Stimulated activated CD8-positive, alpha-beta memory T cell treated with anti-CD3 and anti-CD28 coated beads, Interleukin-12 subunit alpha, Interleukin-12 subunit beta, amount 100 ng/mL, for 1 hour (primary cell): ENCODE measurements at regions not wholly inside any gene's neighbourhood (a gene's known extent, or its start where the extent isn't known, plus 50 kb on each side); places are given as distances from the start of the nearest gene placed in this dataset.
"Not testable (repeated sequence)": the region's sequence is repeated elsewhere in the genome, so short reads cannot be mapped to it uniquely, and the experiment has no call there.

Experiments
- DNase-seq: peaks from one replicate; pipeline ENCODE4 v3.0.0-alpha.2; 2020; ENCODE audit warnings: low read depth

DNA sequence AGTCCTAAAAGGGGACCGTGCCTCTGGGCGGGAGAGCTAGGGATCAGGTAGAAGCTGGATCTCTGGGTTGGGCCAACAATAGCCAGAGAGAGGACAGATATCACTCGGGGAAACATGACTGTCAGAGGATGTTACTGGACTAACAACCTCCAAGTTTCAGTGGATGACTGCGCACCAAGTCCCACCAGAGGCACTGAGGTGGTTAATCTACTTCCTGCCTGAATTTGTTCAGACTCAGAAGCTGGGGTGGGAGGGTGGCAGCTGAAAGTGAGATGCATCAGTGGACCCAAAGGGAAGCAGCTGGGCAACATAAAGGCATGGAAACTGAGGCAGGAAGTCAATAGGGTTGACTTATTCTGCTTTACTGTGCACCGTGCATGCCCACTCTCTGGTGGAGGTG, 130.1 kb upstream of the SLC44A1 start:
- DNase-seq, result no peak

DNA sequence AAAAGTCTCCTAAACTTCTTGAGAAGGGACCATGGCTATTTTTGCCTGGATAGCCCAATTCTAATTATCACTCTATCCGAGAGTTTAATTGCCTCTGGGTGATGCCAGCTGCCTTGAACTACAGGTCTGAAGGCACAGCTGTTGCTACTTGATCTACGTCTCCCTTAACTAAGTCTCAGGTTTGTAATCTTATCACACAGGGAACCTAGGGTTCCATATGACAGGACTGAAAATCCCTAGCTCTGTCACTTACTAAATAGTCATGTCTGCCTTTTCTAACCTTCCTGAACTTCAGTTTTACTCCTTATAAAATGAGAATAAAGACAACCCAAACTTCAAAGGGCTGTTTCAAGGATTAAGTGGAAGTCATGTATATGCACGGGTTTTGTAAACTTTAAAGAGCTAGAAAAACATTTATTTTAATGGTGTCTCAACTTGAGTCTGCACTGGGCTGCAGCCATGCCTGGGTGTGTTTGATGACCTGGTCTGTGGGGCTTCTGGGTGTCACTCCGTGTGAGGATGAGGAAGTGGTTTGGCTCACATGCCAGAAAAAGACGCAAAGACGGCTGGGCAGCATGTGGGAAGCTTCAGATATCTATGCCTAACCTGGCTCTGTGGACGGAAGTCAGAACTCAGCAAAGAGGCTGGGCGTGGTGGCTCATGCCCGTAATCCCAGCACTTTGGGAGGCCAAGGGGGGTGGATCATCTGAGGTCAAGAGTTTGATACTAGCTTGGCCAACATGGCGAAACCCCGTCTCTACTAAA, 129.3 kb upstream of the SLC44A1 start:
- no peak for DNase-seq

GRCh38 chr9:105116052-105116868, 128.2 kb upstream of the SLC44A1 start:
- DNase-seq, result no peak

GRCh38 chr9:105117234-105117633, 127.2 kb upstream of the SLC44A1 start:
- no peak for DNase-seq

GRCh38 chr9:105118636-105119035, 125.8 kb upstream of the SLC44A1 start:
- DNase-seq, result no peak

GRCh38 chr9:105119156-105119555, 125.3 kb upstream of the SLC44A1 start:
- DNase-seq, result no peak

DNA sequence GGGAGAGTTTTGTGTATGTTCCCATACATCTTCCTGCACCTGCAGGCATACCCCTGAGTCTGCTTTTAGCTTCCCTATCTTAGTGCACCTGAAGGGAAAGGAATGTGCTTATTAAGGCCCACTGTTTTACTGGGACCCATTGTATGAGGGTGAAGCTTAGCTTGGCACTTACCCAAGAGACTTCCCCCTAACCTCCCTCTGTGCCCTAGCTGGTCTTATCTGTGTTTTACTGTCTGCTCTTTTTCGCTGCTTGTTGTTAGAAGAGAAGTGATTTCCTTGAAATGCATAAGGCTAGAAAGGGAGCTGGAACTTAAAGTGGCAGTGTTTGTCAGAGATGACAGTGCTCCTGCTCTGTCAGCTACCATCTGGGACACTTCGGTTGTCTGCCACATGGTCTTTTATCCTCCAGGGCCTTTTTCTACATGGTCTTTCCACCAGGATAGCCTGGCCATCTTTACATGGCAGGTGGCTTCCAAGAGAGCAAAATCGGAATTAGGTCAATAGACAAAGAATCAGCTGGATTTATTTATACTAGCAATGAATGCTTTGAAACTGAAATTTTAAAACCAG, 122.5 kb upstream of the SLC44A1 start:
- no peak for DNase-seq

DNA sequence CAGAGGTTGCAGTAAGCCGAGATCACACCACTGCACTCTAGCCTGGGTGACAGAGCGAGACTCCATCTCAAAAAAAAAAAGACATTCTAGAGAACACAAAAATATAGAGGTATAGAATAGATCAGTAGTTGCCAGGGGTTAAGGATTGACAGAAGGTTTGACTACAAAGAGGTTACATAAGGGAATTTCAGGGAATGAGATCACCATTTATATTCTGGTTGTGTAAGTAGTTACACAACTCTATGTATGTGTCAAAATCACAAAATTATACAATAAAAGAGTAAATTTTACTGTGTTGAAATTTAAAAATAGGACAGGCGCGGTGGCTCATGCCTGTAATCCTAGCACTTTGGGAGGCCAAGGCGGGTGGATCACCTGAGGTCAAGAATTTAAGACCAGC, 119.9 kb upstream of the SLC44A1 start:
- not testable (repeated sequence) for DNase-seq

- DNase-seq, result no peak
Measured at GRCh38 chr9:105126226-105126625, 118.2 kb upstream of the SLC44A1 start.

GRCh38 chr9:105127863-105128220, 116.6 kb upstream of the SLC44A1 start:
- DNase-seq, result peak; percentile 31

DNA sequence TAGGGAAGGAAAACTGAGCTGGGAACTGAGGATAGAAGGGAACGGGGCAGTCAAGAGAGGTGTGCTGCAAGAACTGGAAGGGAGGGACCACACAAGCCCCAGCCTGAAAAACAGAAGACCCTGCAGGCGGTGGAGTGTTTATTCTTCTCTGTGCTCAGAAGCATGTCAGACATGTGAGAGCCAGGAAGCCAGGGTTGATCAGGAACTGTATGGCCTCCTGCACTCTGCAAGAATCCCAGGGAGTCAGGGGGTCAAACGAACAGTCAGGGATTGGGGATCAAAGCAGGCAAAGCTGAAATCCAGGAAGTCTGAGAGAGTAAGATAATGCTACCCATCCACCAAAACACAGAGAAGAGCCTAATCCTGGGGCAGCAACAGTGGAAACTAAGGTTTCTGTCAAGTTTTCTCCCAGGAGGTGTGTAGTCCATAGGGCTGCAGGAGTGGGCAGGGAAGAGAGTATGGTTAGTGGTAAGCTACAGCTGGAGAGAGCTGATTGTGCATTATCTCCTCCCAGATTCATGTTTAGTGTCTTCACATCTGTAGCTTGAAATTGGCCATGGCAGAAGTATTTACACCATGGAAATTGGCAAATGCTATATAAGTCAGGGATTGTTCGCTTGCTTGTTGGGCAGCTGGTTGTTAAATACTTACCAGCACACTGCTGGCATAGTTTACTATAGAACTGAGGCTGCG, 115.4 kb upstream of the SLC44A1 start:
- DNase-seq, result no peak

- no peak for DNase-seq
Measured at GRCh38 chr9:105129731-105130130, 114.7 kb upstream of the SLC44A1 start.

- DNase-seq, result no peak
Measured at GRCh38 chr9:105131981-105132380, 112.5 kb upstream of the SLC44A1 start.

- DNase-seq, result no peak
Measured at GRCh38 chr9:105132606-105133005, 111.8 kb upstream of the SLC44A1 start.

DNA sequence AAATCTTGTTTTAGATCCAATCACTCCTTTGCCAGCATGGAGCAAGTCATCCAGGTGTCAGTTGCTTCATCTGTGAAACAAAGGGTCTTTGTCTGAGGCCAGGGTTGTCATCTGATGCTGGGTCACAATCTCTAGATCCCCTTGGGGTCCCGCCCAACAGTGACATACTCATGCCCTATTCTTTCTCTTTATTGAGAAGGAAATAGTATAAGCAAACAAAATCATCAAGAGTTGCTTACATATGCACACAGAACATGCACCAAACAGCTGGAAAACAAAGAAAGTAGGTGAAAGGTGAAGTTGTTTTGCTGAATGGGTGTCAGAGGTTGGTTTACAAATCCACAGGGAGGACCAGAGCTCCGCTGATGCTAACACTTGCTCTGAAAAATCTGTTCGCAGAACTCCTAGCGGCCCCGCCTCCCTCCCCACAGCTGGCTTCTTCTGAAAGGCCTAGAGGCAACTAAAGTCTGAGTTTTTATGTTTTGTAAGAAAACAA, 106.1 kb upstream of the SLC44A1 start:
- DNase-seq, result no peak

DNA sequence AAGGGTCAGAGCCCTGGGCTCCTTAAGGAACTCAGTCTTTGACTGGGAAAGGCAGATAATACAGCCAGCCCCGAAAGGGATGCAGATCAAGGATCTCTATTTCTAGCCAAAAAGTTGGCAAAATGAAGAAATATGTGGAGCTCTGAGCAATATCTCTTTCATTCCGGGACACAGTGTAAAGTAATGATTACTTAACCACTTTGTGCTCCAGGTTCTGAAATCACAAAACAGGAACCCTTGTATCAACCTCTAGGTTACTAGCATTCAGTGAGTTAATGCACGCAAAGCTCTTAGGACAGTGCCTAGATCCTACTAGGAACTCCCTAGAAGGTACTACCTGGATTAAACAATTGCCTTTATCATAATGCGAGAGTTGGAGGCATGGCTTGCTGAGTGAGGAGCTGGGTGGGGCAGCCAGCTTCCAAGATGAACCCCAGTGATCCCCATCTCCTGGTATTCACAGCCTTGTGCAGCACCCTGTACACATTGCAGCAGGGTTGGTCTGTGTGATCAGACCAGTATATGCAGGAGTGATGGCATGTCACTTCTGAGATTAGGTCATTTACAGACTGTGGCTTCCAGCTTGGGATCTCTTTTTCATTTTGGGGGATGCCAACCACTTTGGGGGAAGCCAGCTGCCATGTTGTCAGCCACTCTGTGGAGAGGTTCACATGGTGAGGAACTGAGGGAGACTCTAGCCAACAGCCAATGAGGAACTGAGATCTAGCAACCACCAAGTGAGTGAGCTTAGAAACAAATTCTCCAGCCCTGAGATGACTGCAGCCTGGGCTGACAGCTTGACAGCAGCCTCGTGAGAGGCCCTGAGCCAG, 103.1 kb upstream of the SLC44A1 start:
- no peak for DNase-seq

DNA sequence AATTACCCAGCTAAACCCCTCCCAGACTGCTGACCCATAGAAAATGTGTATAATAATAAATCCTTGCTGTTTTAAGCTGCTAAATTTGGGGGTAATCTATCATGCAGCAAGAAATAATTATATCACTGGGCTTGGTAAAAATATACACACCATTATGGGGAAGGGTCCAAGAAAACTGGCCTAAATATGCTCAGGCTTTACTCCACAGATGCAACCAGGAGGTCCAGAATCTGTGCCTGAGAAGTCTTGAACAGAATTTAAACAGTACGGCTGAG, 102.5 kb upstream of the SLC44A1 start:
- no peak for DNase-seq

GRCh38 chr9:105142406-105143135, 101.9 kb upstream of the SLC44A1 start:
- DNase-seq, result no peak

DNA sequence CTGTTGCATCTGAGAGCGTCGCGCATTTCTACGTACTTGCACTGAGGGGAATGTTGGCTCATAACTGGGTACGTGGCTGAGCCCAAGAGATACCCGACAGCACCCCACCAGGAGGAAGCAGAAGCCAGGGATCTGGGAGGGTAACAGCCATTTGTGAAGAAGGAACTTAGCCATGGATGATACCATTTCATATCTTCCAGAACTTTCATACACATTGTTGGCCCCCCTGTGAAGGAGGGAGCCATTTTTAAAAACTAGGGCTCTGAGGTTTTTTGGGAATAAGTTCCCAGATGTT, 101.4 kb upstream of the SLC44A1 start:
- DNase-seq, result no peak

DNA sequence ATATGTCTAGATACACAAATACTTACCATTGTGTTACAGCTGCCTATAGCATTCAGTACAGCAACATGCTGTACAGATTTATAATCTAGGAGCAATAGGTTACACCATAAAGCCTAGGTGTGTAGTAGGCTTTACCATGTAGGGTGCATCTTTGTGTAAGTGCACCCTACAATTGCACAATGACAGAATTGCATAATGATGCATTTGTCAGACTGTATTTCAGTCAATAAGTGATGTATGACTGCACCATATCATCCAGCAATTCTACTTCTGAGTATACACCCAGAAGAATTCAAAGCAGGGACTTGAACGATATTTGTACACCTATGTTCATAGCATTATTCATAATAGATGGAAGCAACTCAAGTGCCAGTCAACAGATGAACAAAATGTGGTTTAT, 100.4 kb upstream of the SLC44A1 start:
- no peak for DNase-seq

DNA sequence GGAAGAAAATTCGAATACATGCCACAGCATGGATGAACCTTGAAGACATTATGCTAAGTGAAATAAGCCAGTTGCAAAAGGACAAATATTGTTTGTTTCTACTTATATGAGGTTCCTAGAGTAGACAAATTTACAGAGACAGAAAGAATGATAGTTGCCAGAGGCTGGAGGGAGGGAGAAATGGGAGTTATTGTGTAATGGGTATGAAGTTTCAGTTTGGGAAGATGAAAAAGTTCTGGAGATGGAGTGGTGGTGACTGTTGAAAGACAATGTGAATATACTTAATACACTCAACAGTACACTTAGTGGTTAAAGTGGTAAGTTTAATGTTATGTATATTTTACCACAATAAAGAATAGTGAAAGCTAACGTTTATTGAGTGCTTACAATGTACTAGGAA, 99.6 kb upstream of the SLC44A1 start:
- no peak for DNase-seq
